ENCODE measurements at regions not wholly inside any gene's neighbourhood (a gene's known extent, or its start where the extent isn't known, plus 50 kb on each side); places are given as distances from the start of the nearest gene placed in this dataset.

DNA sequence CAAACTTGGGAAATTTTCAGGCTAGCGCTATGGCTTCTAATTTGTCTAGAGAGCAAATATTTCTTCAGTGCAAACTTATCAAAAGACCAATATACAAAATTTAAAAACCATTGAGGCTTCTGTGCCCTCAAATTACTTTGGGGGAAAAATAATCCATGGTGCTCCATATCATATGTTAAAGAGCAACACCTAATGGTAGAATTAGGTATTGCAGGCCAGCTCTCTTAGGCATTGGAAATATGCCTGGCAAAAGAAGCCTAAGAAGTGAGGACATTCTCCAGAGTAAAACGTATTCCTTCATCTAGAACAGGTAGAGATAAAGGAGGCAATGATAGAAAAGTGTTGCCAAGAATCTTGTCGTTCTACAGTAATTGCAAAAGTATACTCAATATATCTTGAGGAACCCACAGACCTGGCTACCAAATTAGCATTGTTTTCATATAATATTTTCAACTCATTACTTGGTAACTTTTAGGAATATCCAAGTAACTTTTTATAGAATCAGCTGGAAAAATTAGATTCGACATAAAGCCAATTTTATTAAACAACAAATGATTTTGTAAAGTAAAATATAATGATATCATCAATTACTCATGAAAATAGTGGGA lies 401.1 kb downstream of the BCL11A start:
- FAIRE-seq, result no peak

DNA sequence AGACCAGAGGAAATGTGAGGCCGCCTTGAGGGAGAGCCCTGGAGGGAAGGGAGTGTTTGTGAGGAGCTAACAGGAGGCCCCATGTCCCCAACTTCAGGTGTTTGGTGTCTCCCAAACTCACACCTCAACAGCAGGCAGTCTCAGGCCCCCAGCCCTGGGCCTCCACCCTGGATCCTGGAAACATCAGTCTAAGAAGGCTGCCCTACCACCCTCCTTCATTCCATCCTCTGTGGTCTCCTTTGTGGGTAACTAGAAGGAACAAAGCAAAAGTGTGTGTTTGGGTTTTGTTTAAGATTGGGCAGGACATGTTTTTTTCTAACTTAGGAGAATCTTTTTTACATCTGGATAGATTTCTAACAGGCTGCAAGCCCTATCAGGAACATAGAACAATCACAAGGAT lies 404.3 kb downstream of the BCL11A start:
- FAIRE-seq, result no peak

DNA sequence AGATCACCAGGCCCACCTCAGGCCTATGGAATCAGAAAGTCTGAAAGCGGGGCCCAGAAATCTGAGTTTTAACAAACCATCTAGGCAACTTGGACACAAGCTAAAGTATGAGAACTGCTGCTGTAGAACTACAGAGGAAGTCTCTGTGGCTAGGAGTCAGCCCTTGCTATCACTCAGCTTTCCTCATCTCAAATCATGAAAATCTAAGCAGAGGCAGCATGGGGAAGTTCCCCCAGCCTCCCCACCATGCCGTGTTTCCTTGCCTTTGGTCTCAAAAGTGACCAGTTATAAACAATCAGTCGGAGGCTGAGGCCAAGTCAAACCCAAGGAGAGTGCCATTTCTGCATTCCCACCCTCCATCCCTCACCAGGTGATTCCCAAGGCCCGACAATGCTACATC lies 404.7 kb downstream of the BCL11A start:
- no peak for FAIRE-seq

DNA sequence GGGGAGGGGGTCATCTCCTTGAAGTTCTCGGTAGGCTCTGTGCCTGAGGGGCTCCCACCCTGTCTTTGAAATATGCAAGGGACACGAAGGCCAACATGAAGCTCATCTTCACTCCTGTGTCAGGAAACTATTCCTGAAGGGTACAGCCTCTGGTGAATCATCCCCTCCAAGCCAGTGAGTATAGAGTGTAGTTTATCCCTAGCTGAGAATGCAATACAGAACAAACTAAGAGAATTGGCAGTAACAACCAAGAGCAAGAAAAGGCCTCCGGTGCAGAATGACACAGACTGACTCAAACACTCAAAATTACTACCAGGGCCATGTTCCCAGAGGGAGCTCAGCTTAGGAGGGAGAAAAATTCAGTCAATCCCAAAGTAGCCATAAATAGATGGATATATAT lies 413.3 kb downstream of the BCL11A start:
- no peak for FAIRE-seq

DNA sequence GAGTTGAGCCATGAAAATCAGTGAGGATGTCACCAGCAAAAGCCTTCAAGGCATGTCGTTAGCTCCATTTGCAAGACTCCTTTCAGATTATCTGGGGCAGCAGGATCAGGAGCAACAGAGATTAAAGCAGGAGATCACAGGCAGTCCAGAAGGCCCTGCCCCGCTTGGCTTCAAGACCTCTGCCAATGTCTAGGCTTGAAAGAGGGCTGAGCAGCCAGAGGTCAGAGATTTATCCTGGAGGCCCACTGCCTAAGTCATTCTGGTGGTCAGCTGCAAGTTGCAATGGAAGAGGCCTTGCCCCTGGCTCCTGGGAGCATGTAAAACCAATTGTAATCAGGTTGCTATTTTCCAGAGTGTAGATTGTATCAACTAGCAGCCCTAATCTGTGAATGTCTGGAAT lies 416.5 kb downstream of the BCL11A start:
- no peak for FAIRE-seq

DNA sequence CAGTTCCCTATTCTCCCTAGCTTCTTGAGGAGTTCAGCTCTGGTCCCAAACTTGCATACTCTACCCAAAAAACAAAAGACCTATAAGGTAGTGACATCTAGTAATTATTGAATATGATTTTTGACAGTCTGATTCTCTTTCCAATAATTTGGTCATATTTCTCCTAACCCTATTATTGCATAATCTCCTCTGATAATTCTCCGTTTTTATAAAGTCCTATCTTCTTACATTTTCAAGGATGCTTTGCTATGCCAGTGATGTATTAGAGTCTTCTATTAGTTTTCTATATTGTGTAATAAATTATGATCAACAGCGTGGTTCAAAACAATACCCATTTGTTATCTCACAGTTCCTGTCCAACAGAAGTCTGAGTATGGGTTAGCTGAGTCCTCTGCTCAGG lies 426.3 kb downstream of the BCL11A start:
- no peak for FAIRE-seq

DNA sequence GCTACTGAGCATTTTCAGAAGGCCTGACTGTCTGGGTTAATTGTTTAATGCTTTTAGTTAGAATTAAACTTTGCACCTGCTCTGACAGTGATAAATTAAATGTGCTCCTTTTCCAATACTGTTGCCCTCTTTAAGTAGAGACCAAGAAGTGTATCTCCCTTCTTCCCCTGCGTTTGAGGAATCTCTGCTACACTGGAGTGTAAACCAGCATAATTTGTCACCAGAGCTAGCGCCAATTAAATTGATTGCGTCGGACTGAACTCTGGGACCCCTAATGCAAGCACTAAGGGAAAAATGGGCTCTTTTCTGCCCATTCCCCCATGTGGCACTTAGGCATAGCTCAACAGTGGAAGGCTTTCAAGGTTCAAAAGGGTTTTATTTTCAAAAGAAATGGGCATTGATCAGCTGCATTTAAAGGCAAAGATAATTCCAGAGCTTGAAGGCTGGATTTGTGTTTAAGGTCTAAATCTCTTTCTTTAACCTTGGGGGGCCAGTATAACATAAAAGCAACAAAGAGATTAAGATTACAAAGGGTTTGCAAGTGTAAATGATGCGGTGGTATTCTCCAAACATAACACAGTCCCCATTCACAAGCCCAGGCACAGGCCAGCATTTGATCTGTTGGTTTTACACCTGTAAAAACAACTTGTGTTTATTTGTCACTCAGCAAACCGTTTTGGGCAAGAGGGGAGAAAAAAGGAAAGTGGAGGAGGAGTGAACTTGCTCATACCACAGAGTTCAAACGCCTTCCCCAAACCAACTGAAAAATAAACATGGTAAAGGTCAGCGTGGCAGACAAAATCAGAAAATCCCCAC lies 427.6 kb downstream of the BCL11A start:
- FAIRE-seq, result no peak

DNA sequence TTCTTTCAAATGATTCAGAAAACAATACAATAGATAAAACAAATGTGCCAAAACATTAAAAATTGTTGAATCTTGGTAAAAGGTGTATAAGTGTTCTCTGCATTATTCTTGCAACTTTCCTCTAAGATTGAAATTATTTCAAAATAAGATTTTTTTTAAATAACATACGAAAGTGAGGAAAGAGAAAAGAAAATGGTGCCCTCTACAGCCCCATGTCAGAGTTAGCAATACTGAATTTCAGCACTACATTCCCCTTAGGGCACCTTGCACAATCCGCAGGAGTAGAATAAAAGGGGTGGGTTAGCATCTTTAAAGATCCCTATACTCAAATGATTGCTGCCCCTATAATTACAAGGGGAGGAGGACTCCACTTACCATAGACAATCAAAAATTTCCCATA lies 433.7 kb downstream of the BCL11A start:
- FAIRE-seq, result no peak

DNA sequence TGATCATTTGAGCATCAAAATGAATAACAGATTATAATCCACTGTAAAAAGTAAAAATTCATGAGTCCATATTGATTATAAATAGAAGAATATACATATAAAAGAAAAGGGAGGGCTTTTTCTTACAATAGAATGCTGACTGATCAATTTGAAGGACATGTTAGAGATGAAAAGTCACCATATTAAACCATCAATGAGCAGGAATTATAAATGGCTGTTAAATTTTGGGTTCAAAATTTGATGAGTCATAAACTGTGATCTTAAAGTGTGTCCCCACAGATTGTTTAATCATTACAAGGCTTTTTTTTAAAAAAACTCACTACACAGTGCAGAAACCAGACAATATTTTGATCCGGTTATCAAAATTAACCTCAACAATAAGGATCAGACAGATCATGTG lies 434.5 kb downstream of the BCL11A start:
- no peak for FAIRE-seq

DNA sequence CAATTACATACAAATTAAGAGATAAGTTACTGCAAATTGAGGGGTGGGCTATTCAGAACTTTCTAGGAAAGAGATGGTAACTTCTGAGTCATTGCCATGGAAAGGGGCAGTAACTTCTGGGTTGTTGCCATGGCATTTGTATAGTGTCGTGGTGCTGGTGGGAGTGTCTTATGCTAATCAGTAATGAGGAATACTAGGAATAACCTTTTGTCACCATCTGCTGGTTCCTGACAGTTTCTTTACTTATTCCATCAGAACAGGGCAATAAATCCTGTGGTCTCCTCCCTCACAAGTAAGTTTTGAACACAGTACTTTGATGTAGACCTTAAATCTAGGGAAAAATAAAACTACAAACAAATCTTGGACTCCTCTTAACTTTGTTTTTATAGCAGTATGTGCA lies 435.4 kb downstream of the BCL11A start:
- no peak for FAIRE-seq

DNA sequence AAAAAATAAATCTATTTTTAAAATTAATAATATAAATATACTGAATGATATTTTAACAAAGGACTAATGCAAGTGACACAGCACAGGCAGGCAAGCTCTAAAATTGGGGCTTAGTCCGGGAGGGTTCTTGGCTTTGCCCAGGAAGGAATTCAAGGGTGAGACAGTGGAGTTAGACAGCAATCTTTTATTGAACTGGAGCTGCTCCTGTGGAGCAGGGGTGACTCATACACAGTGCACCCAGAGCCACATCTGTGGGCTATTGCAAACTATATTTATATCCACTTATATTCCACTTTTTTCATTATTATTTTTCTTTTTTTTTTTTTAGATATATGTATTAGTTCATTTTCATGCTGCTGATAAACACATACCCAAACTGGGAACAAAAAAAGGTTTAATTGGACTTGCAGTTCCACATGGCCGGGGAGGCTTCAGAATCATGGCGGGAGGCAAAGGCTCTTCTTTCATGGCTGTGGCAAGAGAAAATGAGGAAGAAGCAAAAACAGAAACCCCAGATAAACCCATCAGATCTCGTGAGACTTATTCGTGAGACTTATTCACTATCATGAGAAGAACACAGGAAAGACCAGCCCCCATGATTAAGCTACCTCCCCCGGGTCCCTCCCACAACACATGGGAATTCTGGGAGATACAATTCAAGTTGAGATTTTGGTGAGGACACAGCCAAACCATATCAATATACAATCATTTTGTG lies 437.1 kb downstream of the BCL11A start:
- FAIRE-seq, result no peak

DNA sequence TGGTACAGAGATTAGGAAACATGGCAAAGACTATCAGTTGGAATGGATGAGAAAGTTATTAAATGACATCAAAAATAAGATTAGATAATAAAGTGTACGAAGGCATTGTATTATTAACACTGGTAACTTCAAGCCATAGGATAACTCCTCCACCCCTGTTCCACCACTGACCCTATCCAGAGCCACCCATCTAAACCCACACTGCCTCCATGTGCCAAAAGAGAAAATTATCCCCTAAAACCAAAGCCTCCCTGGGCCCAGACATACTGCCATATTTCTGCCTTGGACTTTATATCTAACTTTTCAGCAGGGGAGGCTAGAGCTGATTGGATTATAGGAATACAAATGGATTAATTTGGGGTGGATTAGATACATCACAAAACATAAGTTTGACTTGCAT lies 443.7 kb downstream of the BCL11A start:
- FAIRE-seq, result no peak

DNA sequence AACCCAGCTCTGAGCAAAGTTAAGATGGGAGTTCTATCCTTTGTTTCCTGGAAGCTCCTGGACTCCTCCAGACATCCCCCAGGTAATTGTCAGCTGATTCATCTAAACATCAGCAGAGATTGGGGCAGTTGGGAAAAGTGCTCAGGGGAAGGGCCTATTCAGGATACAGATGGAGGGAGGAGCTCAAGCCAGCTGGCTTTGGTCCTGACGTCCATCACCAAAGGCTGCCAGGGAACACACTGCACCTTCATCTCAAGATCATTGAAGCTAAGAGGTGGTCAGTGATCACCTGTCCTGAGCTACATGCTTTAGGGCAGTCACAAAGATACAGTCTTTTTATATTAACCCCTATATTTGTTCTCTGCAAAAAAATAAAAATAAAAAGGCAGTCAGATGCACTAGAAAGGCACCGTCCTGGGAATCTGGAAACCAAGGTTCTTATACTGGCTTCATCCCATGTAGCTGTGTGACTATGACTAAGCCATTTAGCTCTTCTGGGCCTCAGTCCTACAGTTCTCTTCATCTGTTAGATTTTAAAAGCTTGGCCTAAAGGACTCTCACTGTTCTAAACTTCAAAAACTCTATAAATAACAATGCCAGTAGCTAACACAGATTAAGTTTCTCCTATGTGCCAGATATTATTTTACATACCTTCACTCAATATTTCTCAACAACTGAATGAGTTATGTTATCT lies 446.5 kb downstream of the BCL11A start:
- no peak for FAIRE-seq

DNA sequence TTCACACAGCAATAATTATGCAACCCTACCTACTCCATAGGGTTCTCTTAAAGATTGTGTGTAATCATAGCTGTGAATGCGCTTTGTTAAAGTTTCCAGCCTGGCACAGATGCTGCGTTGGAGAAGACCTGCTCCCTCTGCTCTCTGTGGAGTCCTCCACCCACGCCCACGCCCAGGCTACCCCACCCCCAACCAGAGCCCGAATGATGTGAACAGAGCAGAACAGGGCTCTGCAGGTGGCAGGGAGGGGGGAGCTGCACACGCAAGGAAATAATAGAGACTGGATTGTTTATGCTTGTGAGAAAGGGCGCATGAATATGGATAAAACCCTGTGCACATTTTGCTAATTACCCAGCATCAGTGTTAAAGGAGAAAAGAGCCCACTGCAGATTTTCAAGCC lies 447.5 kb downstream of the BCL11A start:
- no peak for FAIRE-seq

DNA sequence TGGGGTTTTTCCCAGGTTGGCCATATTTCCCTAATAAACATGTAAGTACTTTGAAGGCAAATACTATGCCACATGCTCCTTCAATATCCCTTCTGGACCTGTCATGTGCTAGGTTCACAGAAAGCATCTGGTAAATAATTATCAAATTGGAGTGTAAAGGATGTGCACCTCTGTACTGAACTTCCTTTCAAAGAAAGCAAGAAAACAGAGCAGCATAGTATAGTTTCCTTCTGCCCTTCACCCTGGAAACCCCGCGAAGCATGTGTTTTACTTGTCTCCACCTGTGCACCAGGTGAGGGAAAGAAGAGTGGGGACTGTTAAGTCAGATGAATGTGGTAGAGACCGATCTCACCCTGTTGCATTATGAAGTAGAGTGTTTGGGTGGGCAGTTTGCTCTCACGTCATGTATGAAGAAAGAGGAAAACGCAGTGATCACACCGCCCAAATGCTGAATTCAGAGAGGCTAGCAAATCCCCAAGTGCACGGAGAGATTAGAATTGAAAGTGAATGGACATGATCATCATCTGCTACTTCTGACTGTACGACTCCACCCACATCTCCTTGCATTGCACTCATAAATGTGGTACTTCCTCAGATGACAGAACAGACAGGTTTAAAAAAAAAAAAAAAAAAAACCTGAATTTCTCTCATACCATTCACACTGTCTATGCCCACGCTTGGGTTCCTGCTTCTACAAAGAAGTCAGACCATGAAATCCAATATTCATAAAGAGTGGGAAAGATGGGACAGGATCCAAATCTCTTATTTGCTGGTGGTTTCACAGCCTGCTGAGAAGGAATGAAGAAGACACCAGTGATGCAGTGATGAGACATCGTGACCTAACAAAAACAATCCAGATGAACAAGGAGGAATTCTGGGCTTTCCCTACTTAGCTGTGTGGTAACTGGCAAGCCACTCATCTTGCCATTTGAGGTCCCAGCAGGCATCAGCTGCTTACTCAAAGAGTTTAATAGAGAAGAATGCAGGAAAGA lies 448.6 kb downstream of the BCL11A start:
- FAIRE-seq, result no peak

DNA sequence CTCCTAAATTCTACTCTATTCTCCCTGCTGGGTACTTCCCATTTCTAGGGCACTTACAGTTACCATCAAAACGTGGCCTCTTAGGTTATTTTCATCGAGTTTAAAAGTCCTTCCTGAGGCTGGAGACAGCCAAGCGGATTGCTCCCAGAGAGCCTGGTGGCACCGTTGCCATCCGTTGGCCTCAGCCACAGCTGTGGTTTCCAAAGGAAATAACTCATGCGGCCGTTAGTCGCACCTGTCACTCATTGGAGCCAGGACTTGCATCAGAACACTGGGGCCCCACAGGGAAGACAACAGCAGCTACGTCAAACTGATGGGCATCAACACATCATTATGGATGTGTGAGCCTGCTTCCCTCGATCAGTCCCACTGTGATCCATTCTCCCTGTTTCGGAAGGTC lies 453.4 kb downstream of the BCL11A start:
- no peak for FAIRE-seq

DNA sequence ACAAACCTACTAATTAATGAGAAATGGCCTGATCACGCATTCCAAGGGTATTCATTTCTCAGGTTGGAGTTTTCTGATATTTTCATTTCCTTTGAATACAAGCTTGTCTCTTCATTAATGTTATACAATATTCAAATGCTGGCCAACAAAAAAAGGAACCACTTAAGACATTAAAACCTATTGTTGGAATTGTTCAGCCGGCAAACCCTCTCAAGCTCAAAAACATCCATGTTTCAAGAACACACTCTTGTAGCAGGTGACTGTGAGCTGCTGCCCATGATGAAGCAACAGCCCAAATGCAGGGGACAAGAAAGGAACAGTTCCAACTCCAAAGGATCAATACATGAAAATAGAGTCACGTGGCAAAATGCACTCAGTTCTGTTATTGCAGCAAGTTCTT lies 454.5 kb downstream of the BCL11A start:
- FAIRE-seq, result no peak

DNA sequence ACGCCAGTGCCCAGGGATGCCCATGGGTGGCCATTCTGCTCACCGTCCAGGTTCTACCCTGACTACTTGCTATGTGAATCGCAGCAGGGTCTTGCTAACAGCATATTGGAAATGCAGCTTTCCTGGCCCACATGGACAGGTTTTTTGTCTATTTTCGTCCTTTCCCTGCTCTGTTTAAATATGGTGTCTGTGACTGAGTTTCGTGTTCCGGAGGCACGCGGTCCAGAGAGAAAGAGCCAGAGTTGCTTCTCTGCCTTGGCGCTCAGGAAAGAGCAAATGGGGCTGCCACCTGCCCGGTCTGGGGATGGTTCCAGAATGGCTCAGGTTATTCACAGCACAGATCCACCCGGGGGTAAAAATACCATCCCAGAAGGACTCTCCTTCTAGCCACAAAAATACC lies 456.2 kb downstream of the BCL11A start:
- FAIRE-seq, result no peak

DNA sequence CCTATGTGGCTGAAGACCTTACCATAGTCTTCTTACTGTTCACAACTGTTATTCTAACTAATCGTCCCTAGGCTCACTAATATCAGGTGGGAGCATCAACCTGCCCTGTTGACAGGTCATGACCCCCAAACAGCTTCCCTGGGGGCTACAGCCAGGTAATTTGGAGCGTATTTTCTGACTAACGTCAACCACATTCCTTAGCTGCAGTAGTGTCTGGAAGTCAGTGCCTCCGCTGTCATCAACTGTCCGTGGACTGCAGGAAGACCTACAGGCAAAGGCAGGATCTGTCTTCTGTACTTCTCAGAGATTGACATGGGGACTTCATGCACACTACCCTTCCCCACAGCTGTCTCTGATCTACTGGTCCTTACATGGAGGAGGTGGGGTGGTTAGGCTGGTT lies 456.9 kb downstream of the BCL11A start:
- FAIRE-seq, result no peak

DNA sequence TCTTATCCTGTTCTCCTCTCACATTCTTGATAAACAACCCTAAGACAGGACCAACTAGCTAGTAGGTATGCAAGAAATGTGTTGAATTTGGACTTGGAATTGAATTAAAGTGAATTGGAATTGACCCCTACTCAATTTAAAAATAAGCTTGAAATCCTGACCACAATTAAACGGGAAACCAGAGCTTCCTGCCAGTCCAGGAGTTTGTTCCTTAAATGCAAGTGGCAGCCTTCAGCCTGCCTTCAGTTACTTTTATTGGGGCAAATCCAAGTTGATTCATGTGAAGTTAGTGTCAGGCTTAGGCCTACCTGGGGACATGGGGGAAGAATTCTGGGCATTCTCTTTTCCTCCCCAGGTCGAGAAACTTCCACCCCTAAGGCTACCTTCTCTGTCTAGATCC lies 457.6 kb downstream of the BCL11A start:
- no peak for FAIRE-seq

DNA sequence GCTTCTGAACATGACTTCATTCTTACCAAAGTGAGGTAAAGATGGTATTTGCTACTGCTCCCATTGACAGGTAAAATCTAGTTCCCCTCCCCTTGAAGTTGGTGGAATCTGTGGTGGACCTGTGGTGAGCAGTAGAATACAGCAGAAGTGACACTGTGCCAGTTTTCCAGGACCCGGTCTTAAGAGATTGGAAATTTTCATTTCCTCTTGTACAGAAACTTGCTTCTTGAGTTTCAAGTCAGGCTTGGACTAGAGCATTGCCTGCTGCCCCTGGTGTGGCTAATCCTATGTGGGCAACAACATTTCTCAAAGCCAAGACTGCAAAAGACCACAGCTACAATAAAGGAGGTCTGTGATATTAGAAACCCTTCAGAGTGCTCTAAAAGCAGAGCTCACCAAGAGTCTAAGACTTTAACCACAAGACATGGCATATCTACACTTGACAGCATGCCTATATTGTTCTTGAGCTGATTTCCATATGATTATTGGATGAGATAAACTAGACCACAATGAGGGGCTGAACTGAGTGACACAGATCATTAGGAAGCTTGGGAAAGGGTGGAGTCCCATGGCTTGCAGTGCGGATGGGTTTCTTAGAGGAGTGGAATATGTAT lies 458.1 kb downstream of the BCL11A start:
- no peak for FAIRE-seq

DNA sequence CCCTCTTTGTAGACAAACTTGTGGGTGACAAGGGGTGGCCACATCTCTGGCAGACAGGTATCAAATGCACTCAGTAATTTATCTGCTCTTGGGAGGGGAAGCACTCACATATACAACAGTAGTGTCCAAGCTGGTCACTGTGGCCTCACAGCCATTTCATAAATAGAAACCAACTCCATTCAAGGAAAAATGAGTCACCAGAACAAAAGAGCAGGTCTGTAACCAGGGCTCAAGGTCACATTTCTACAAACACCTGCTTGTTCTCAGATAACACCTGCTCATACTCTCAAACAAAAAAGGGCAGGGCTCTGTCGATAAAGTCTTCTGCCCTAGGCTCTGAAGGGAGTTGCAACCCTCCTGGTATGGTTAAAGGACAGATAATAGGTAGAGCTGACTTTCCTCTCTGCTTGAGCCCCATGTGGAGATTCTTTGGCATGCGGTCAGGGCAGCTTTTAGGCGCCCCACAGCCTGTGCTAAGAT lies 459.0 kb downstream of the BCL11A start:
- FAIRE-seq, result no peak

All from islet of Langerhans (tissue), 1 donor.